ENCODE measurements at regions not wholly inside any gene's neighbourhood (a gene's known extent, or its start where the extent isn't known, plus 50 kb on each side); places are given as distances from the start of the nearest gene placed in this dataset.
"Not testable (repeated sequence)": the region's sequence is repeated elsewhere in the genome, so short reads cannot be mapped to it uniquely, and the experiment has no call there.

- no peak for TF ChIP-seq CTCF (IDR thresholded peaks at IDR 0.05; ENCODE audit: low read depth, low read length, missing input control)
- no peak for TF ChIP-seq NR2F2 (IDR thresholded peaks at IDR 0.05)
- TF ChIP-seq RXRA (IDR thresholded peaks at IDR 0.05), result no peak
- TF ChIP-seq SP1 (IDR thresholded peaks at IDR 0.05), result no peak
- no peak for TF ChIP-seq HNF4A (conservative IDR thresholded peaks at IDR 0.05)
- no peak for TF ChIP-seq TAF1 (conservative IDR thresholded peaks at IDR 0.05)
Observed at GRCh38 chr7:68074242-68074641, 1077.6 kb downstream of the TYW1 start (continued).

GRCh38 chr7:68078157-68078710 lies 1081.6 kb downstream of the TYW1 start:
- H3K36me3 ChIP-seq (ENCODE audit: control insufficient read depth in 4 of 4, insufficient read depth in 3 of 4, low read depth in 1 of 4, low read length in 3 of 4), result no peaks in the 10 kb centered on the region
- H3K9me3 ChIP-seq (ENCODE audit: control insufficient read depth in 4 of 4, low read length in 3 of 4), result no peaks in the 10 kb centered on the region
- peaks cover 0 to 3% (median 0%) of the 10 kb centered on the region in 4 donors for H3K27me3 ChIP-seq (ENCODE audit: control insufficient read depth in 4 of 4, insufficient read depth in 4 of 4, low read length in 3 of 4)
- H3K4me3 ChIP-seq (ENCODE audit: low read depth in 1 of 3, low read length in 3 of 3), result no peak overlapping the region
- no peak for DNase-seq (ENCODE audit: low spot score)
- no peaks in the 10 kb centered on the region for H3K4me1 ChIP-seq (ENCODE audit: control insufficient read depth in 4 of 4, insufficient read depth in 4 of 4, low read length in 3 of 4)
- TF ChIP-seq HNF4A (conservative IDR thresholded peaks at IDR 0.05), result no peak
- TF ChIP-seq ZBTB33 (IDR thresholded peaks at IDR 0.05), result no peak
- no peak for TF ChIP-seq HNF4G (IDR thresholded peaks at IDR 0.05)
- TF ChIP-seq RAD21 (IDR thresholded peaks at IDR 0.05), result no peak
- TF ChIP-seq JUND (IDR thresholded peaks at IDR 0.05), result no peak
- no peak for TF ChIP-seq YY1 (IDR thresholded peaks at IDR 0.05)
- TF ChIP-seq RXRA (IDR thresholded peaks at IDR 0.05), result no peak
- TF ChIP-seq NR2F2 (IDR thresholded peaks at IDR 0.05), result no peak
- no peak for TF ChIP-seq ATF3 (IDR thresholded peaks at IDR 0.05)
- TF ChIP-seq TAF1 (conservative IDR thresholded peaks at IDR 0.05), result no peak
- no peak for TF ChIP-seq MAX (IDR thresholded peaks at IDR 0.05)
- no peak for TF ChIP-seq SP1 (IDR thresholded peaks at IDR 0.05)
- TF ChIP-seq GABPA (IDR thresholded peaks at IDR 0.05 in 1 of 2, conservative IDR thresholded peaks at IDR 0.05 in 1 of 2), result no peak
- no peak for TF ChIP-seq FOXA1 (IDR thresholded peaks at IDR 0.05)
- no peak for TF ChIP-seq CTCF (IDR thresholded peaks at IDR 0.05; ENCODE audit: low read depth, low read length, missing input control)
- no peak for TF ChIP-seq FOXA2 (IDR thresholded peaks at IDR 0.05)
- no peak for TF ChIP-seq EGR1 (IDR thresholded peaks at IDR 0.05; ENCODE audit: low read depth in 2 of 2)
- no peak for TF ChIP-seq REST (IDR thresholded peaks at IDR 0.05)
- no peak overlapping the region for H3K9ac ChIP-seq (ENCODE audit: low read depth in 1 of 2, low read length in 2 of 2)
- WGBS, result 91% methylated on average over 5 of the region's 5 CpGs
- no peak overlapping the region for H3K27ac ChIP-seq (ENCODE audit: low read depth in 1 of 2, low read length in 2 of 2)

GRCh38 chr7:68082066-68082960 lies 1085.7 kb downstream of the TYW1 start:
- H3K9ac ChIP-seq (ENCODE audit: low read depth in 1 of 2, low read length in 2 of 2); H3K36me3 ChIP-seq (ENCODE audit: control insufficient read depth in 4 of 4, insufficient read depth in 3 of 4, low read depth in 1 of 4, low read length in 3 of 4); H3K4me3 ChIP-seq (ENCODE audit: low read depth in 1 of 3, low read length in 3 of 3); H3K27me3 ChIP-seq (ENCODE audit: control insufficient read depth in 4 of 4, insufficient read depth in 4 of 4, low read length in 3 of 4); H3K4me1 ChIP-seq (ENCODE audit: control insufficient read depth in 4 of 4, insufficient read depth in 4 of 4, low read length in 3 of 4); DNase-seq (ENCODE audit: low spot score); H3K9me3 ChIP-seq (ENCODE audit: control insufficient read depth in 4 of 4, low read length in 3 of 4); H3K27ac ChIP-seq (ENCODE audit: low read depth in 1 of 2, low read length in 2 of 2): not testable (repeated sequence)
- WGBS, result 95% methylated on average over 54 of the region's 54 CpGs
